PC-9 (cell line): ENCODE measurements at regions not wholly inside any gene's neighbourhood (a gene's known extent, or its start where the extent isn't known, plus 50 kb on each side); places are given as distances from the start of the nearest gene placed in this dataset.

Experiments
- BruUV-seq: library from RNA; stranded (reverse); fragments of 400-500 nt; replicated peaks from 2 replicates; lab custom pipeline; 2021; lab: Mats Ljungman, UMichigan
- CTCF ChIA-PET: fragments of 300-600 bp; sonication (Branson Sonifier 250); formaldehyde crosslinking; loops from one replicate; lab custom pipeline; 2022; ENCODE audit warnings: antibody characterized with exemption; lab: Charles Lee
- POLR2A ChIA-PET: fragments of 300-600 bp; sonication (Branson Sonifier 250); formaldehyde crosslinking; loops from one replicate; lab custom pipeline; 2022; ENCODE audit warnings: antibody characterized with exemption; ENCODE audit not compliant: unreplicated experiment; lab: Charles Lee
- DNase-seq, 2 experiments: peaks; one replicate each; pipeline versions ENCODE4 v3.0.0 to v3.0.0-alpha.2; 2015 to 2022; ENCODE audit warnings: mixed read lengths in 1 of 2
- H2AFZ ChIP-seq: fragments of 200-600 bp; sonication (generic); 2 replicates; pipeline ENCODE4 v1.8.1; 2017; ENCODE audit warnings: antibody characterized with exemption
- H3F3A ChIP-seq: fragments of 200-600 bp; sonication (generic); 2 replicates; pipeline ENCODE4 v1.8.1; 2017; ENCODE audit warnings: antibody characterized with exemption, mild to moderate bottlenecking, low read depth; ENCODE audit not compliant: insufficient read depth
- H3K27ac ChIP-seq: fragments of 200-600 bp; sonication (generic); 2 replicates; pipeline ENCODE4 v1.6.1; 2016; ENCODE audit warnings: mixed run types
- H3K27me3 ChIP-seq: fragments of 200-600 bp; sonication (generic); 2 replicates; pipeline ENCODE4 v1.6.1; 2016; ENCODE audit warnings: low read depth, mixed run types; ENCODE audit not compliant: insufficient read depth
- H3K36me3 ChIP-seq: fragments of 200-600 bp; sonication (generic); 2 replicates; pipeline ENCODE4 v1.6.1; 2016; ENCODE audit warnings: low read depth, mixed run types
- H3K4me1 ChIP-seq: fragments of 200-600 bp; sonication (generic); replicated peaks from 2 replicates; pipeline ENCODE4 v1.6.1; 2016; ENCODE audit warnings: mixed run types; ENCODE audit not compliant: insufficient read depth
- H3K4me2 ChIP-seq: fragments of 200-600 bp; sonication (generic); 2 replicates; pipeline ENCODE4 v1.6.1; 2017; ENCODE audit warnings: mixed run types
- H3K4me3 ChIP-seq: fragments of 200-600 bp; sonication (generic); 2 replicates; pipeline ENCODE4 v1.6.1; 2016; ENCODE audit warnings: mixed run types
- H3K79me2 ChIP-seq: fragments of 200-600 bp; sonication (generic); 2 replicates; pipeline ENCODE4 v1.6.1; 2017; ENCODE audit warnings: low read depth, mixed run types
- H3K9me2 ChIP-seq: fragments of 200-600 bp; sonication (generic); 2 replicates; pipeline ENCODE4 v1.8.1; 2017; ENCODE audit warnings: mild to moderate bottlenecking; ENCODE audit not compliant: insufficient read depth
- H3K9me3 ChIP-seq: fragments of 200-600 bp; sonication (generic); 2 replicates; pipeline ENCODE4 v1.8.1; 2016; ENCODE audit warnings: low read depth; ENCODE audit not compliant: insufficient read depth
- H4K20me1 ChIP-seq: fragments of 200-600 bp; sonication (generic); 2 replicates; pipeline ENCODE4 v1.8.1; 2017; ENCODE audit not compliant: insufficient read depth
- EZH2 ChIP-seq: fragments of 200-600 bp; sonication (generic); IDR thresholded peaks from 2 replicates; pipeline ENCODE4 v1.8.0; 2017; ENCODE audit warnings: antibody characterized with exemption, low read depth
- intact Hi-C: fragments of 100-400 bp; cut with micrococcal nuclease; formaldehyde crosslinking; loops from one replicate; pipeline ENCODE4 v1.10.0; 2022; ENCODE audit not compliant: unreplicated experiment
- TF ChIP-seq, protein P1 (sequence below): fragments of 200-600 bp; sonication (generic); conservative IDR thresholded peaks from 2 replicates; pipeline ENCODE4 v1.6.1; 2017; ENCODE audit warnings: mixed run types, antibody characterized with exemption, mild to moderate bottlenecking, moderate library complexity

DNA sequence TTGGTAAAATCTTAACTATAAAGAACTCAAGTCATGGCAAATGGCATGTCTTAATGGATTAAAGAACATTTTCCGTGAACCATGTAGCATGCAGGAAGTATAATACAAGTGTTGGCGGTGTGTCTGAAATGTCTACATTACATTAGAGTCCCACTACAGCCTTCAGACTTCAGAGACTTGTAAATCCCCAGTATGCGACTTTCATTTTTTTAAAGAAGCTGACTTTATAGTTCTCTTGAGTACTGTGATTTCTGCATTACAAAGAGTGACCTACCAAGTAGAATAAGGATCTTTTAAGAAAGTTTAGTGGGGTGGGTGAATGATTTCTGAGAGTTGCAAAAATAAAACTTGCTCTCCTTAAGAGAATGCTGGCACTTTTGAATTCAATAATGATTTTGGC lies 140.7 kb upstream of the FN1 start:
- POLR2A ChIA-PET, result no interaction called here
- Histone ChIP-seq H2AFZ (no peak overlapping the region), H3K4me3 (no peak overlapping the region), H3K27me3 (no peaks in the 10 kb centered on the region), H3F3A (no peaks in the 10 kb centered on the region), H3K27ac (no peak overlapping the region), H3K9me3 (no peaks in the 10 kb centered on the region), H3K4me1 (peaks cover 13% of the 10 kb centered on the region; the same call in 1 of the 2 replicates), H4K20me1 (no peaks in the 10 kb centered on the region), H3K79me2 (no peaks in the 10 kb centered on the region), H3K36me3 (no peaks in the 10 kb centered on the region), H3K4me2 (no peak overlapping the region), H3K9me2 (no peaks in the 10 kb centered on the region)
- intact Hi-C loops, result no loop called here
- no TSS peak for BruUV-seq
- no peak for DNase-seq
- CTCF ChIA-PET, result no interaction called here
- TF ChIP-seq, protein P1, sequence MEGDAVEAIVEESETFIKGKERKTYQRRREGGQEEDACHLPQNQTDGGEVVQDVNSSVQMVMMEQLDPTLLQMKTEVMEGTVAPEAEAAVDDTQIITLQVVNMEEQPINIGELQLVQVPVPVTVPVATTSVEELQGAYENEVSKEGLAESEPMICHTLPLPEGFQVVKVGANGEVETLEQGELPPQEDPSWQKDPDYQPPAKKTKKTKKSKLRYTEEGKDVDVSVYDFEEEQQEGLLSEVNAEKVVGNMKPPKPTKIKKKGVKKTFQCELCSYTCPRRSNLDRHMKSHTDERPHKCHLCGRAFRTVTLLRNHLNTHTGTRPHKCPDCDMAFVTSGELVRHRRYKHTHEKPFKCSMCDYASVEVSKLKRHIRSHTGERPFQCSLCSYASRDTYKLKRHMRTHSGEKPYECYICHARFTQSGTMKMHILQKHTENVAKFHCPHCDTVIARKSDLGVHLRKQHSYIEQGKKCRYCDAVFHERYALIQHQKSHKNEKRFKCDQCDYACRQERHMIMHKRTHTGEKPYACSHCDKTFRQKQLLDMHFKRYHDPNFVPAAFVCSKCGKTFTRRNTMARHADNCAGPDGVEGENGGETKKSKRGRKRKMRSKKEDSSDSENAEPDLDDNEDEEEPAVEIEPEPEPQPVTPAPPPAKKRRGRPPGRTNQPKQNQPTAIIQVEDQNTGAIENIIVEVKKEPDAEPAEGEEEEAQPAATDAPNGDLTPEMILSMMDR, result no peak
- no peak for TF ChIP-seq EZH2

- ChIA-PET POLR2A (interaction anchor here (1.1 kb wide), 1 partner anchor 160 kb away, joined by 6 read pairs; no protein-coding TSS in a partner anchor), CTCF (no interaction called here)
- H3K4me1 ChIP-seq, result no peaks in the 10 kb centered on the region
- H3K79me2 ChIP-seq, result no peaks in the 10 kb centered on the region
- no peaks in the 10 kb centered on the region for H3K27me3 ChIP-seq
- H3K9me2 ChIP-seq, result no peaks in the 10 kb centered on the region
- no peaks in the 10 kb centered on the region for H3K9me3 ChIP-seq
- H3K4me2 ChIP-seq, result no peak overlapping the region
- no peaks in the 10 kb centered on the region for H3F3A ChIP-seq
- DNase-seq, result no peak
- intact Hi-C loops, result no loop called here
- H4K20me1 ChIP-seq, result no peaks in the 10 kb centered on the region
- no peaks in the 10 kb centered on the region for H3K36me3 ChIP-seq
- no TSS peak for BruUV-seq
- TF ChIP-seq, protein P1, result no peak
- TF ChIP-seq EZH2, result no peak
- H2AFZ ChIP-seq, result no peak overlapping the region
- H3K4me3 ChIP-seq, result no peak overlapping the region
- no peak overlapping the region for H3K27ac ChIP-seq
These were observed 137.6 kb upstream of the FN1 start for GRCh38 chr2:215573496-215573895.

GRCh38 chr2:215572341-215572848 lies 136.5 kb upstream of the FN1 start:
- intact Hi-C loops, result no loop called here
- BruUV-seq, result no TSS peak
- Histone ChIP-seq H3K79me2 (no peaks in the 10 kb centered on the region), H3K9me3 (no peaks in the 10 kb centered on the region), H2AFZ (no peak overlapping the region), H4K20me1 (no peaks in the 10 kb centered on the region), H3K4me3 (no peak overlapping the region), H3K27me3 (no peaks in the 10 kb centered on the region), H3F3A (no peaks in the 10 kb centered on the region), H3K36me3 (no peaks in the 10 kb centered on the region), H3K4me2 (no peak overlapping the region), H3K27ac (no peak overlapping the region), H3K4me1 (no peaks in the 10 kb centered on the region), H3K9me2 (no peaks in the 10 kb centered on the region)
- POLR2A ChIA-PET, result interaction anchor here (0.6 kb wide), 2 partner anchors 149 to 440 kb away, joined by 13 to 47 read pairs; no protein-coding TSS in a partner anchor
- TF ChIP-seq EZH2, result no peak
- TF ChIP-seq, protein P1, result no peak
- CTCF ChIA-PET, result no interaction called here
- no peak for DNase-seq
